HG03432 (cell line): ENCODE measurements at regions not wholly inside any gene's neighbourhood (a gene's known extent, or its start where the extent isn't known, plus 50 kb on each side); places are given as distances from the start of the nearest gene placed in this dataset.
"Not testable (repeated sequence)": the region's sequence is repeated elsewhere in the genome, so short reads cannot be mapped to it uniquely, and the experiment has no call there.

Source experiments
- ATAC-seq: cut with Tn5 transposase; IDR thresholded peaks from one replicate; pipeline ENCODE4 v1.9.1; 2021; ENCODE audit warnings: mild to moderate bottlenecking, moderate library complexity; ENCODE audit not compliant: unreplicated experiment

DNA sequence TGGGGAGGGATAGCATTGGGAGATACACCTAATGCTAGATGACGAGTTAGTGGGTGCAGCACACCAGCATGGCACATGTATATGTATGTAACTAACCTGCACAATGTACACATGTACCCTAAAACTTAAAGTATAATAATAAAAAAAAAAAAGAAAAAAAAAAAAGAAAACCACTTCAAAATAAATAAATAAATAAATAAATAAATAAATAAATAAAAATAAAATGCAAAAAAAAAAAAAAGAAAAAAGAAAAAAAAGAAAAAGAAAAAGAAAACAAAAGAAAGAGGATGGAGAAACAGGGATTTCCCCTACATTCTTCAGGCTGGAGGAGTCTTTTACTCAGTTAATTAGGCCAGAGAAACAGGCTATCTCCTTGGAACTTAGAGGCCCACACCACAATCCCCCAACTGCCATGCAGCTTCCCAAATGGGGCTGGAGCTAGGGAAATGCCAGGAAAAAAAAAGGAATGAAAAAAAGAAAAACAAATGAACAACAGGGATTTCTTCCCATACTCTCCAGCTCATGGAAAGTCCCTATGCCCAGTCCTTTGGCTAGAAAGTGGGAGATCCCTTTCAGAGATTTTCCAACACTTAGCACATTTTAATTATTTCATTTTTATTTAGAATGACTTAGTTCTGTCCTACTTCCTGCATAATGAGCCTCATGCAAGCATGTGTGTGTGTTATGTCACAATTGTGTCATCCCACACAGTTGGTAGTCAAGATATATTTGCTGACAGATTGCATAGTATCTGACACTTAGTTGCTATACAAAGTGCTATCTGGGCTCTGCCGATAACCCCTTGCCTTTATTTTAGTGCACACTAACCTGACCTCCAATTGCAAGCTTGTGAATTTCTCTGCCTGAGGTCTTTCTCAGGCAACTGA is 486.4 kb downstream of the PLPP3 start:
- no peak for ATAC-seq

DNA sequence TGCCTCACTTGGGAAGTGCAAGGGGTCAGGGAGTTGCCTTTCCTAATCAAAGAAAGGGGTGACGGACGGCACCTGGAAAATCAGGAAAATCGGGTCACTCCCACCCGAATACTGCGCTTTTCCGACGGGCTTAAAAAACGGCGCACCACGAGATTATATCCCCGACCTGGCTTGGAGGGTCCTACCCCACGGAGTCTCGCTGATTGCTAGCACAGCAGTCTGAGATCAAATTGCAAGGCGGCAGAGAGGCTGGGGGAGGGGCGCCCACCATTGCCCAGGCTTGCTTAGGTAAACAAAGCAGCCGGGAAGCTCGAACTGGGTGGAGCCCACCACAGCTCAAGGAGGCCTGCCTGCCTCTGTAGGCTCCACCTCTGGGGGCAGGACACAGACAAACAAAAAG is 489.5 kb downstream of the PLPP3 start:
- ATAC-seq, result not testable (repeated sequence)

DNA sequence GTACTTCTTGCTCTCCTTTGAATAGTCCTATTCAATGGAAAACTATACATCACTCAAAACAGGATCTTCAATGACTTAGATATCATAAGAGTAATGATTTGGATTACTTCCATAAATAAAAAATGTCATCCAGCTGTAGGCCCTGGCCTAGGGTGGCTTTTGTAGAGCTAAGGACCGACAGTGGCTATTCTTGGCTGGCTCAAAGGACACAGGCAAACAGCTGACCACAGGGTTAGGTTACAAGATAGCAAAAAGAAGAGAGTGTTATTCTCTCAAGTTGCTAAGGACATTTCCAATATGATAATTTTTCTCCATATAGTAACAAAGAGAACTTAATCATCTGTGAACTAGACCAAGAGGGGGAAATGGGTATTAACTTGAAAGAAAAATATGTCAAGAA is 495.1 kb downstream of the PLPP3 start:
- no peak for ATAC-seq

DNA sequence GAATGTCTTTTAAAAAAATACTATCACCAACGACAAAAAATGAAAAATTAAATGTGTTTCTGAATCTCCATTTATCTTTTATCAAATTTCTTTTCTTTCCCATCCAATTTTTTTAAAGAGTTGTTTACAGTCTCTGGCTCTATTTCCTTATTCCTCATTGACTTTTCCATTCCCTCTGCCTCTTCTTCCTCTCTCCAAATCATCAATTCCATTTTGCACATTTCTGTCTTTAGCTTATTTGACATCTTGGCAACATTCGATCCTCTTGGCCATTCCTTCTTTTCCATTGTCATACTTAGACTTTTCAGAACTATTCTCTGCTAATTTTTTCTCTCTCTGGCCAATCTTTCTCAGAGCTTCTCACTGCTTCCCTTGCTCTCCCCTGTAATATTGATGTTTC is 497.6 kb downstream of the PLPP3 start:
- no peak for ATAC-seq

DNA sequence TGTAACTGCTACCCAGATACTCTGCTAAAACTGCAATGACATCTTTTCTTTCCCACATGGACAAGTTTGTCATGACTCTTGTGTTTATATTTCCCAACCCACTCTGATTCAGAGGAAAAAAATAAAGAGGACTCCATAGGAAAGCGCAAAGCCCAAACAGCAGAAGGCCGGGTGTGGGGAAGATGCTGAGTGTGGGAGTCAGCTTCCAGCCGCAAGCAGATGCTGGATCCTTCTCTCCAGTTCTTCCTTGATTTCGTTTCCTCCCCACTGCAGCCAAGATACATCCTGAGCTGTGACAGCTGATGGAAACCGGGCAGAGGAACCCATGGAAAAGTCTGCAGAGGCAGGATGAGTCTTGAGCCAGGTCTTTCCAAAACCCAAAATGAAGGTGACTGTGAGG is 498.2 kb downstream of the PLPP3 start:
- ATAC-seq, result no peak

DNA sequence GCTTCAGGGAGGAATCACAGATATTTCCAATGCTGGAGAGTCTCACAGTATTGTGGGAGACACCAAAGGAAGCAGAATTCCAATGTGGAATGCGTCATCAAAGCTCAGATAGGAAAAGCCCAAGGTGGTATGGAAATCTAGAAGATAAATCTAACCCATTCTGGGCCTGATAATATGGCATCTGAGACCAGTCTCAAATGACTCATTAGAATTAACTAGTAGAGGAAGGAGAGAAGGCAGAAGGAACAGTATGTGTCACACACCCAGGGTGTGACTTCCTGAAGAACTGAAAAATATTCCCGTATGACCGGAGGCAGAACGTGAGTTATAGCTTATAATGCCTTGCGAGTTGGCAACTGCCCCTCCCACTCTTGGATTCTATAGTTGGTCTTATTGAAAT is 499.2 kb downstream of the PLPP3 start:
- ATAC-seq, result no peak

DNA sequence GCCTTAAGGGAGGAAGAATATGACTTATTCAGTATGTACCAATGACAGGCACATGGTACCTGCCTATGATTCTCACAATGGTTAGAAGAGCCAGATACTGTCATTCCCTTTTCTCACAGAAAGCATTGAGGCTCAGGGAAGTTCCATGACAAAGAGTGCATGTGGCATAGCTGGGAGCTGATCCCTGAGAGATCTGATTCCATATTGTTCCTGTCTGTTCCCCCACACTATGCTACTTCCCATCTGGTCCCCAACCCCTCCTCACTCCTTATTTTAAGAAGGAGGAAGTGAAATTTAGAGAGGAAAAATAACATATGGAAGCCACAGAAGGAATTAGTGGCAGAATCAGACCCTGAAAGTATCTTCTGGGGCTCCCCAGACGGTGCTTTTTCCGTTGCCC is 500.0 kb downstream of the PLPP3 start:
- no peak for ATAC-seq

DNA sequence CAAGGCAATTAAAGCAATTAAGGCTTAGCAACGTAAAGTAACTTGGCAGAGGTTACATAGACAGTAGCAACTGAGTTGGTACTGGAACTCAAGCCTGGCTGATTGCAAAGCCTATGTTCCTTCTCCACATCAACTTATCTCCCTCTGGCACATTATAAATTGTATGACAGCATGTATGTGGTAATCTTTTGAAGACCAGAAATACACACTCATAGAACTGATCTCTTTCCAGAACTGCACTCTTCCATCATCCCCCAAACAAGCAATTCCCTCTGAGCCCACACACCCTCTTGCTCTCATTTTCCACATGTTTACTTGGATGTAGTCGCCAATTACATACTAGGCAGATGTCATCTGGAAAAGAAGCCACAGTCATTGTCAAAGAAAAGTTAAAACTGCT is 502.2 kb downstream of the PLPP3 start:
- ATAC-seq, result no peak

DNA sequence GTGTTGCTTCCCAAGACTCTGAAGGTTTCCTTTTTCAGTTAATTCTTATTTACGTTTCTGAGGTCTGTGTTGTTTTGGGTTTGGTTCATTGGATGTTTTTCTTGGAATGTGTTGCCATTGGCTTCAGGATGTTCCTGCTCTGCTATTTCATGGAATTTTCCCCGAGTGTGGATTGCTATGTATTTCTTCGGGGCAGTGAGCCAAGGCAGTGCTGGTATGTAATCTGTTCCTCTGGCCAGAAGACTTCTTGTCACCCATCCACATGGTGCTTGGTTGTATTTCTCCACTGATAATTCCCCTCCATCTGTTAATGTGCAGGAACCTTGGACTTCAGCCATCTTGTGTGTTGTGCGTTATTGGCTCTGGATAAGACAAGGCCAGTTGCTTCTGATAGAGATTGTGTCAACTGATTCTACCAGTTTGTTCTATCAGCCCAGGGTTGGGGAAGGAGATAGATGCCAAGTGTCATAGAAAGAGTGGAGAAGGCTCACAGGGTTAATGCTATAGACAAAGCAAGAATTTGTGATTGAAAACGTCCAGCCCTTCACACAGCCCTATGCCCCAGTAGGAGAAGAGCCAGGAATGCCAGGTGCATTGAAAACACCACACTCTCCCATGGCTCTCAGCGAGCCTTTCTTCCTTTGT is 505.2 kb downstream of the PLPP3 start:
- no peak for ATAC-seq

DNA sequence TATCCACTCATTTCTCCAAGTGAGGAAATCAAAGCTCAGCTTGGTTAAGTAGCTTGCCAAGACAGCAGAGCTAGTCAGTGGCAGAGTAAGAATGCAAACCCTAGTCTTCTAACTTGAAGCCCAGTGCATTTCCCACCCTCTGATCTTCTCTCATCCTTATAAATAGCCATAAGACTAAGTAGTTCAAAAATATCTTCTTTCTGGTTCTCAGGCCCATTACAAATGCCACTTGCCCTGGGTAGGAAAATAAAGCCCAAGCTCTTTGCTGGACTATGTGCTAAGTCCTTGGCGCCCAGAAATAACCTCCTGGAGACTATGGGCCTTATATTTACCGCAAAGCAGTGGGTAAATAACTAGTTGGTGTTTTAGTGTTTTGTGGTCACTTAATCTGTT is 505.8 kb downstream of the PLPP3 start:
- ATAC-seq, result no peak

DNA sequence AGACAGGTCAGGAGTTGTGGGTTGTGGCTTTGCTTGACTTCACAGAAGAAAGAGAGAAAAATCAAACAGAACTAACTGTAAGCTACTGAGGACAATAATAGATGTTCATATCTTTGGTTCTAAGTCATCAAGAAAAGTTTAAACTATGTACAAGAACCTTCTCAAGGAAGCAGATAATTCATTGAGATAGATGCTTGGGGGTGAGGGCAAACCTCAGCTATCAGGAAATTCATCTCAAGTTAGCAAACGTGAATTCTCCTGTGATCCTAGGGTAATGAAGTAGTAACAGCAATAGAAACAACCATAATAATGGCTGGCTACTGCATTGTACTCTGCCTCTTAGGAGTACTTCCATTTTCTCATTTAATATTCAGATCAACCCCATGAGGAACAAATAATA is 506.2 kb downstream of the PLPP3 start:
- ATAC-seq, result no peak

DNA sequence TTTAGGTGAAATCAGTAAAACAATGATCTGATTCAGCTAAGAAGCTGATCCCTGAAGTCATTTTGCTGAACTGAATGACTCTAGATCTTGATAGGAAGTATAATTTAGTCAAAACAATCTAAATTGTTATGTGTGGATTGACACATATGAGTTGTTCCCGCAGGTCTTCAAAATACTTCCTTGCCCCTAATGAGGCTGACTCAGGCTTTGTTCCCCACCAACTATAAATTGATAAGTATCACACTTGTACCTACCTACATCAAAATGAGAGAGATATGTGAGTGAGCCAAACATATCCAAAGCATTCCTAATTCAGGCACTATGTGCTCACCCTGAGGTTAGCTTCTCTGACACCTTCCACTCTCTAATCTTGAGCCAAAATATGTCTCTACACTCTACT is 507.1 kb downstream of the PLPP3 start:
- no peak for ATAC-seq

DNA sequence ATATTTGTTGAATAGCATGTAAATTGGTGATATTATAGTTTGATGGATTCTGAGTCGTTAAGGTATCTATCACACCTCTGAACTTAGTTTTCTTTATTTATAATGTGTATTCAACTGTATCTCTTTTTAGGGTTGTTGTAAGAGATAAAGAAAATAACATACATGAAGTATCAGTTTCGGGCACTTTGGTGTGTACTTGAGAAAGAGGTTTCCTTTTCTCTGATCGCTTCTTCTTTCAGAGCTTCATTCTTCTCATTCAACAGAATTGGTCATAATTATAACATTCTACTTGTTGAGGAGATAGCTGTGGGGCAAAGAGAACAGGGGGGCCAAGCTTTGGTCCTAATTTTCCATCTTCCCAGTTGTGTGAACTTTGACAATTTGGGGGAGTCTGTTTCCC is 508.0 kb downstream of the PLPP3 start:
- no peak for ATAC-seq

DNA sequence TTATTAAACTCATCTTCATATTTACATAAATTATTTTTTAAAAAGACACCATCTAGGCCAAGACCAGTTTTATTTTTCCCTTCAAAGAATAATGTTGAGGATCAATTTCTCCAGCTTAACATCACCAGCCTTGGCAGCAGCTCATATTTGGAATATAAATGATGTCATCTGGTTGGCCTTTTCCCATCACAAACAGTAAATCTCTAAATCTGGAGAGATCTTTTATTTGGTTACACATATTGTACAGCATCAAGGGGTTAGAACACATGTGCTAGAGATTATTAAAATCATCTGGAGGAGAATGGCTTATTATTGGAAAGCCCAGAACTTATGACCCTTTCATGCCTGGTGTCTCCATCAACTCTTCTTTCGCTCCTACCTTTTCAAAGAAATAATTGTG is 508.8 kb downstream of the PLPP3 start:
- ATAC-seq, result no peak

DNA sequence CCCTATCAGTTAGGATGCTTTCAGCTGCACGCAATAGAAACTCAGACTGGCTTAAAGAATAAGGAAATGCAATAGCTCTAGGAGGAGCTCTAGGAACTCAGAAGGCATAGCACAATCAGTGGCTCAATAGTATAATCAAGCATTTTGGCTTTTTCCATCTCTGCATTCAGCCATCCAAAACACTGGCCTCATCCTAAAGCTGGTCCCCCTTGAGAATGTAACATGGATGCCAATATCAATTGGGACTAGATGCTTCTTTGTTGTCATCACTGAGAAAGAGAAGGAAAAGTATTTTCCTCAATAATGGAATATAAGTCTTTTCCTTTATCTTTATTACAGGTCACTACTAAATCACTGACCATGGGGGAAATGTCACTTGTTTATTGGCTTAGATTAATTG is 509.5 kb downstream of the PLPP3 start:
- no peak for ATAC-seq

DNA sequence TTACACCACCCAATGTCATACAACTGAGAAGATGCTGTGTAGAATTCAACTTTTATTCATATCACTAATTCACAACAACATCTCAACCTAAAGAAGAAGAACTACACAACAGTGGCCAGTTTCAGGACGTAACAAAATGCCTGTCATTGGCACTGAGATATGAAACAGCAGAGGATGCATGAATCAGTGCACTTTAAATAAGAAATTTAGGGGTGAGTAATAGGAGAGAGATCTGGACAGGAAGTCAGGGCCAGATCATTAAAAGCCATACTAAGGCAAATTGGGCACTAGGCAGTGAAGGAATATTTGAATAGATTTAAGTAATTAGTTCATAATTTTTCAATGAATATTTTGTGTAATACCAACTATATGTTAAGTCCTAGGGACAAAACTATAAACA is 510.5 kb downstream of the PLPP3 start:
- peak; percentile 47 for ATAC-seq

DNA sequence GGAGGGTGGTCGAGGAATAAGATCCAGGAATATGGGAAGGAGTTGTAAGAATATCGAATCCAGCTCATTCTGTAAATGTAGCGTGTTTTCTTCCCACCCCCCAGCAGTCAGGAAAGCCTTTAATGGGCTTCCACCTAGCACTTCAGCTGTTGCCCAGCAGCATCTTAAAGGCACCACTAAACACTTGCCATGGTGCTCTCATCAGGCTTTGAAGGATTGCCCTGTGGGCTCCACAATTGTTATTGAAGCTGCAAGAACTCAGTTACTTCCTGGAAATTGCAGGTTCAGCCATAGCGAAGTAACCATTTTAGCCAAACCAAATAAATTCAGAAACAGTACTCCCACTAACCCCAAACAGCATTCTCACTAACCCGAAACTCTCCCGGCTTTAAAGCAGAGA is 511.2 kb downstream of the PLPP3 start:
- no peak for ATAC-seq

DNA sequence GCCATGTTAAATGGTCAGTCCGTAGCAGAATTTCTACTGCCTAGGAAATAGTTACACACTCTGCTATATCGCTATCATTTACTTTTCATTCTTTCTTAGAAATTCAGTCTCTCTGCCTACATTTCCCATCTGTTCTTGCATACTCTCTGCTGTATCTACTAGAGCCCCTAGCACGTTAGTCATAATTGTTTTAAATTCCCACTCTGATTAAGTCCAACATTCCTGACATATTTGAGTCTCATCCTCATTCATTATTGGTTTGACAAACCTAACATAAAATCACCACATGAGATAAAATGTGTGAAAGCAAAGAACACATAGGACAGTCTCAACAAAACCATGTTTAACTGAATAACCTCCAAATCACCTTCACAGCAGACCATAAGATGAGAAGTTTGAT is 513.6 kb downstream of the PLPP3 start:
- ATAC-seq, result no peak

DNA sequence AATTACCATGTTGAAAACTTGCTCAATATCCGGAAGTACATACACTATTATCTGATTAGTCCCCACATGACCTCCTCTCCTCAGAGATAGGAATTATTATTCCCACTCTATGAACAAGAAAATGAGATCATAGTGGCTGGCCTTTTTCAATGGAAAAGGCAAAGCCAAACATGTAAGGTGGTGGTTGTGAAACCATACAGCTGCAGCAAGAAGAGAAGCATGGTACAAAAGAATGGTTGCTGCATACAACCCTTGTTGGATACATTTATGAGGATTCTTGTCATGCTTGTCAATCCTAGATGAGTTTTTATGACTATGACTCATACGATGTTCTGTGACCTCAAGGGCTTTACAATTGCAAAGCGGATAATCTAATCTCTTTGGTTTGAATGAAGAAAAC is 514.7 kb downstream of the PLPP3 start:
- ATAC-seq, result no peak

DNA sequence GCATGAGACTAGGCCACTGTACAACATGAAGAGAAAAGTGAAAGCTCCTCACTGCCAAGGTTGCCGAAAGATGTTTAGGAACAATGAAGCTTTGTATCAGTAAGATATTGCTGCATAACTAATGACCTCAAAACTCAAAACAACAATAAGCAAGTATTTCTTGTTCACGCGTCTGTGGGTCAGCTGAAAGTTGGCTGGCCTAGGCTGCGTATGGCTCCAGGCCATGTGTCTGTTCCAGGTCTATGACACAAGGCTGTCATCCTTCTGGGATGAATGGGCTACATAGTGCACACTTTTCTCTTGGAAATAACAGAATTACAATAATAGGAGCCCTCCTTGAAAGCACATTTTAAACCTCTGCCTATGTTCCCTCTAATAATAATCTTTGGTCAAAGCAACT is 515.9 kb downstream of the PLPP3 start:
- ATAC-seq, result no peak

DNA sequence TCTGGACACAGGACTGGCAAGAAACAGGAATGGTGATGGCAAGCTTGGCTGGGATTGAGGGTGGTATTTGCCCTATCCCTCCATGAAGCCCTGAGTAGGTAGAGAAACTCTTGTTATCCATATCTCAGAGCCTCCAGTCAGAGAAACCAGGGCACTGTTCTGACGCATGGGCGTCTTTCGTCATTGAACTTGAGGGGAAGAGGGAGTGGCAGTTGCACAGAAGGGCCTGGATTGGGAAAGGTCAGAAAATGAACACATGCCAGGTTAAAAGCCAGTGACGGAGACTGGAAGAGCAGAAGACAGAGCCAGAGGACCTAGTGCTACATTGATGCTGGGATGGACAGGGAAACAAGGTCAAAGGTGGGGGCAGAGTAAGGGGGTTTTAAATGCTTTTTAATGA is 516.7 kb downstream of the PLPP3 start:
- no peak for ATAC-seq

DNA sequence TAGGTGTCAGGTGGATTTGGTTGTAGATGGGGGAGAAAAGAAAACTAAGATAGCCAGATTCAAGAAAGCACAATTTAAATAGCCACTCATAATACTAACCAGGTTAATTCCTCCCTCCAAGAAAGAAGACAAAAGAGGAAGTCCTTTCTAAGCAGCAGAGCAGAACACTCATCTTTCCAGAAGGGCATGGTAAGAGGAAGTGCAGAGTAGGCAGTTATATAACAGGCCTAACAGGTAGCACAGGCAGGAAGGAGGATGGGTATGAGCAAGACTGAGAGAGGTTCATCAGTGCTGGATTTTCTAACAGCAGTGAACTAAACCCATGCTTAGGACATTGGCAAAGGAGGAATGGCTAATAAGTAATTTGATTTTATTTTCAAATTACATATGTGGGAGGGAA is 517.5 kb downstream of the PLPP3 start:
- ATAC-seq, result peak; percentile 90

DNA sequence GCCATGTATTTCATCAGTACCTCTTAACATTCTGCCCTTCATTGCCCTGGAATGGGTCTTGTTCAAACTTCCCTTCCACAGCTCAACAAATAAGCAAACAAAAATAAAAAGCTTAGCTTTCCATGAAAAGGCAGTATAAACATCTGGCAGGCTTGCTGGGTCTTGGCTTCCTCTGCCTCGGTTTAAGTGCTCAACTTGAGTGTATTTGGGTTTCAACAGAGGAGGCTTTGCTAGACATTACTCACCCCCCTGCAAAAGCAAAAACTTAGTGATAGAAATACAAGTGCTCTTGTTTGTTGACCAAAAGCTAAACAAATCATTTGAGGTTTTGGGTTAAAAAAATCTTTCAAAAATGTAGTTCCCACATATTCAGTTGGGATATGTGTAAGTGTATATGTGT is 518.5 kb downstream of the PLPP3 start:
- no peak for ATAC-seq
